HEK293T (cell line): ENCODE measurements at regions not wholly inside any gene's neighbourhood (a gene's known extent, or its start where the extent isn't known, plus 50 kb on each side); places are given as distances from the start of the nearest gene placed in this dataset.

ENCODE experiments used
- CTCF ChIA-PET: fragments of 350-600 bp; formaldehyde crosslinking; extraction: SDS; loops from one replicate; lab custom pipeline; 2021; ENCODE audit warnings: antibody characterized with exemption, inconsistent platforms; lab: Yijun Ruan, JAX
- POLR2A ChIA-PET: fragments of 350-600 bp; formaldehyde crosslinking; extraction: SDS; loops from one replicate; lab custom pipeline; 2020; ENCODE audit warnings: antibody characterized with exemption, inconsistent platforms; lab: Yijun Ruan, JAX
- DNase-seq: peaks from one replicate; pipeline ENCODE4 v3.0.0; 2012; ENCODE audit warnings: mixed read lengths; ENCODE audit errors: extremely low spot score
- ARNT ChIP-seq: fragments of 450-650 bp; IDR thresholded peaks from 2 replicates; pipeline ENCODE4 v1.6.1; 2017; ENCODE audit warnings: mild to moderate bottlenecking
- BHLHE40 ChIP-seq: fragments of 450-650 bp; IDR thresholded peaks from 2 replicates; pipeline ENCODE4 v1.6.1; 2016; ENCODE audit warnings: mild to moderate bottlenecking, moderate library complexity, borderline replicate concordance
- CTBP1 ChIP-seq: fragments of 450-650 bp; IDR thresholded peaks from 2 replicates; pipeline ENCODE4 v1.6.1; 2016; ENCODE audit warnings: borderline replicate concordance
- ELF4 ChIP-seq: fragments of 450-650 bp; IDR thresholded peaks from 2 replicates; pipeline ENCODE4 v1.6.1; 2017; ENCODE audit warnings: antibody characterized with exemption
- FOXA1 ChIP-seq: fragments of 450-650 bp; IDR thresholded peaks from 2 replicates; pipeline ENCODE4 v1.6.1; 2016; ENCODE audit warnings: mild to moderate bottlenecking
- FOXK2 ChIP-seq: fragments of 450-650 bp; IDR thresholded peaks from 2 replicates; pipeline ENCODE4 v1.6.1; 2016; ENCODE audit warnings: mild to moderate bottlenecking
- FOXM1 ChIP-seq: fragments of 450-650 bp; IDR thresholded peaks from 2 replicates; pipeline ENCODE4 v1.6.1; 2017; ENCODE audit warnings: mild to moderate bottlenecking, borderline replicate concordance
- HDGF ChIP-seq: fragments of 450-650 bp; IDR thresholded peaks from 2 replicates; pipeline ENCODE4 v1.6.1; 2017; ENCODE audit warnings: antibody characterized with exemption, borderline replicate concordance
- L3MBTL2 ChIP-seq: fragments of 450-650 bp; conservative IDR thresholded peaks from 2 replicates; pipeline ENCODE4 v1.6.1; 2016; ENCODE audit warnings: mild to moderate bottlenecking
- LEF1 ChIP-seq: fragments of 450-650 bp; IDR thresholded peaks from 2 replicates; pipeline ENCODE4 v1.6.1; 2017; ENCODE audit warnings: mild to moderate bottlenecking, borderline replicate concordance
- NFRKB ChIP-seq: fragments of 450-650 bp; IDR thresholded peaks from 2 replicates; pipeline ENCODE4 v1.6.1; 2016; ENCODE audit warnings: mild to moderate bottlenecking, moderate library complexity
- SP1 ChIP-seq: fragments of 450-650 bp; IDR thresholded peaks from 2 replicates; pipeline ENCODE4 v1.6.1; 2017
- SUZ12 ChIP-seq: fragments of 450-650 bp; IDR thresholded peaks from 2 replicates; pipeline ENCODE4 v1.6.1; 2016; ENCODE audit warnings: mild to moderate bottlenecking
- TARDBP ChIP-seq: fragments of 450-650 bp; IDR thresholded peaks from 2 replicates; pipeline ENCODE4 v1.6.1; 2016
- ZNF384 ChIP-seq: fragments of 450-650 bp; IDR thresholded peaks from 2 replicates; pipeline ENCODE4 v1.6.1; 2016
- TF ChIP-seq, protein P1 (sequence below): fragments of 450-650 bp; IDR thresholded peaks from 2 replicates; pipeline ENCODE4 v1.6.1; 2016

DNA sequence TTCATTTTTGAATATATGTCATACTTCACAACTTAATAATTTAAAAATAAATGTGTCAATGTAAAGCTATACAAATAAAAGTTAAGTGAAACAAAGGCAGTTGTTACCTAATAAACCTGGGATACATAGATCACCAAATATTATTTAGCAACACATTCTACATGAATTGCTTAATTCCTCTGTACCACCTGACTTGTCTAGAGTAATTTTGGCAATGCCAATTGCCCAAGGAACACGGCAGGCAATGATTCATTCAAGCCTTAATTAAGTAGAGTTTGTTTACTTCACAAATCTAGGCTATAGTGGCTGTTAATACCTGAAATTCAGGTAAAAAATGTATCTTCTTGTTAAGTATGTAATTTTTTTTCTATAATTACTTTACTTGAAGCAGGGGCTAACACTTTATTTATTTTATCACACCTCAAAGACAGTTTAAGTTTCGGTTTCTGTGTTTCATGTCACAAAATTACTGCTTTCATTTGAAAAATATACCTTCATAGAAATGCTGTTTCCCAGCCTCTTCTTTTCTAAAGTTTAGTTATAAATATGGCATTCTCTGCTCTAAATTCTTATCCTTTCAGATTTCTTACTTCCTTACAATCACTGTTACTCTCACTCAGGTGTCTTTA is 705.7 kb downstream of the SLITRK5 start:
- no peak for DNase-seq
- ChIA-PET CTCF (no interaction called here), POLR2A (no interaction called here)
- TF ChIP-seq FOXK2: no peak
- TF ChIP-seq ZNF384: no peak
- no peak for TF ChIP-seq SUZ12

DNA sequence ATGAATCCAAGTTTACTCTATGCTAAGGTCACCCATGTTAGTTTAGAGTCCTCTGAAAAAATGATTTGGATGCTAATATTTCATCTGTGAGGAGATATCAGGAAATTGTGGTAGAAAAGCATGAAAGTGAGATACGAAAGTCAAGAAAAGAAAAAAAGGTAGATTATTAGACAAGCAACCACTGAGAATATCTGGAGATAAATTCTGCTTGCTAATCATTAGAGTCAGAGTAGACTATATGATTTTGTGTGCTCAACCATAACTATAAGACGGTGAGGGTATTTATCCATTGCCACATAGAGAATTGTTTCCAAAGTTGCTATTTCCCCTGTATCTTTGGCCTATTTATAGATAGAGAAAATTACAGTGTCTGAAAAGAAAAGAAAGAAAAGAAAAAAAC is 706.7 kb downstream of the SLITRK5 start:
- no peak for DNase-seq
- TF ChIP-seq BHLHE40: no peak
- no peak for TF ChIP-seq FOXM1
- TF ChIP-seq ZNF384: no peak
- no peak for TF ChIP-seq LEF1
- TF ChIP-seq TARDBP: no peak
- TF ChIP-seq ARNT: no peak
- no peak for TF ChIP-seq FOXA1
- no peak for TF ChIP-seq CTBP1
- TF ChIP-seq HDGF: no peak
- no peak for TF ChIP-seq L3MBTL2
- no peak for TF ChIP-seq FOXK2
- CTCF ChIA-PET: no interaction called here
- POLR2A ChIA-PET: no interaction called here

DNA sequence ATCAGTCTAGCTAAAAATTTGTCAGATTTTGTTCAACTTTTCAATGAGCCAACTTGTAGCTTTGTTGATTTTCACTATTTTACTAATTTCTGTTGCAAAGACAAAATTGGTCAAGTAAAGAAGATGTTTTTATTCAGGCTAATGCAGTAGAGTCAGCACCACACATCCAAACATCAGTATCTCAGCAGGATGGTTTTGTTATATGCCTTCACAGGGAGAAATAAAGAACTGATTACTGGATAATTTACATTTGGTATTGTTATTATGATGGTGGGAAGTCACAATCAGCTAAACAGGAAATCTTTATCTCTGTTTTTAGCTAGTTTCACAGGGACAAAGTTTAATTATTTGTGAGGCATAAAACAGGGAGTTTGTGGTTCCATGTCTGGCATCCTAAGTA is 713.4 kb downstream of the SLITRK5 start:
- ChIA-PET POLR2A (no interaction called here), CTCF (no interaction called here)
- DNase-seq: no peak
- TF ChIP-seq BHLHE40: no peak
- TF ChIP-seq ELF4: no peak
- no peak for TF ChIP-seq TARDBP
- TF ChIP-seq FOXM1: no peak
- no peak for TF ChIP-seq LEF1
- no peak for TF ChIP-seq SUZ12
- no peak for TF ChIP-seq ARNT
- TF ChIP-seq CTBP1: no peak
- TF ChIP-seq, protein P1, sequence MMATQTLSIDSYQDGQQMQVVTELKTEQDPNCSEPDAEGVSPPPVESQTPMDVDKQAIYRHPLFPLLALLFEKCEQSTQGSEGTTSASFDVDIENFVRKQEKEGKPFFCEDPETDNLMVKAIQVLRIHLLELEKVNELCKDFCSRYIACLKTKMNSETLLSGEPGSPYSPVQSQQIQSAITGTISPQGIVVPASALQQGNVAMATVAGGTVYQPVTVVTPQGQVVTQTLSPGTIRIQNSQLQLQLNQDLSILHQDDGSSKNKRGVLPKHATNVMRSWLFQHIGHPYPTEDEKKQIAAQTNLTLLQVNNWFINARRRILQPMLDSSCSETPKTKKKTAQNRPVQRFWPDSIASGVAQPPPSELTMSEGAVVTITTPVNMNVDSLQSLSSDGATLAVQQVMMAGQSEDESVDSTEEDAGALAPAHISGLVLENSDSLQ: no peak
- no peak for TF ChIP-seq SP1

DNA sequence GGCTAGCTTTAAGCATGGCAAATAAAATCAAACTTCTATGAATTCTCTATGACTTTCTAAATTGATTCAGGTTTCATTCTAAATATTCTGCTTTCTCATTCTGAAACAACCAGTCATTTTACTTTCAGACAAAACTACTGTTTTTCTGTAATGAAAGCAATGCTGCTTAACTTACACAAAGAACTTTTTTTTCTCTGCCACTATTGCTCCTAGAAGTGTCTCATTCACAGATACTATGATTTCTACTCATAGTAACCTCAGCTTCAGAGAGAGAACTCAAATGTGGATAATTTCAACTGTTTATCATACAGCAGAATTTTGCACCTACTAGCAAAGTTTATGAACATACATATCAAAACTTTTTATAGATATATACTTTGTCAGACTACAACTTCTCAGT is 724.6 kb downstream of the SLITRK5 start:
- TF ChIP-seq SP1: no peak
- TF ChIP-seq L3MBTL2: no peak
- TF ChIP-seq FOXM1: no peak
- no peak for TF ChIP-seq FOXA1
- no peak for TF ChIP-seq ELF4
- no peak for TF ChIP-seq FOXK2
- TF ChIP-seq LEF1: no peak
- no peak for TF ChIP-seq BHLHE40
- TF ChIP-seq HDGF: no peak
- TF ChIP-seq, protein P1: no peak
- no peak for TF ChIP-seq ZNF384
- no peak for TF ChIP-seq CTBP1
- no peak for TF ChIP-seq ARNT
- no peak for TF ChIP-seq SUZ12
- TF ChIP-seq TARDBP: no peak
- no peak for TF ChIP-seq NFRKB
- ChIA-PET POLR2A (no interaction called here), CTCF (no interaction called here)
- DNase-seq: no peak

DNA sequence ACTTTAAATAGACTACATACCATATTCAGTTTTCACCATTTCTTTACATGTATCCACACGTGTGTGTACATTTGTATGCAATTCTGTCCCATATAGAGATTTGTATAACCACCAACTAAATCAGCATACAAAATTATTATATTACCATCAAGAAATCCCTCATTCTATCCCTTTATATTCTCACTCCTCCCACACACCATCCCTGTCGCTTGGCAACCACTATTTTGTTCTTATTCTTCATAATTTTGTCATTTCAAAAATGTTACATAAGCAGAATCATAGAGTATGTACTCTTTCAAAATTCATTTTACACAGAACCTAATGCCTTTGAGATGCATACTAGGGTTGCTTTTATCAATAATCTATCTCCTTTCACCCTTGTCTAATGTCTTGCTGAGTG is 740.5 kb downstream of the SLITRK5 start:
- CTCF ChIA-PET: no interaction called here
- POLR2A ChIA-PET: no interaction called here
- TF ChIP-seq ZNF384 (no peak), L3MBTL2 (no peak), ELF4 (no peak), LEF1 (no peak), TARDBP (no peak), SUZ12 (no peak), SP1 (no peak), FOXA1 (no peak), BHLHE40 (no peak), FOXM1 (no peak), NFRKB (no peak)
- TF ChIP-seq, protein P1: no peak
- no peak for DNase-seq

DNA sequence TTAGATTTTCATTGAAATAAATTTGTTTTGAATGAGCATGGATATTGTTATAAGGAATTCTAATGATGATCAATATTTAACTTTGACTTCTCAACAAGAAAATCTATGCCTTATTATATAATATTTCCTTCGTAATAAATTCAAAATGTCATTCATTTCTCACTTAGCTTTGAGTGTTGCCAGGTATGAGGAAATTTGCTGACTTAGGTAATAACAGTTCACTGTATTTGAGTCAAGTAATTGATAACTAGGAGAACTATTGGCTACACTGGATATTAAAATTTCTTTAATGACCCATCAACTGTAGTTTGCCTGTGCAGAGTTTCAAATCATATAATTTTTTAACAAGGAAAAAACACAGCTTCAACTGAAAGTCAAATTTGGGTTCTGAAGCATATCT is 746.6 kb downstream of the SLITRK5 start:
- CTCF ChIA-PET: no interaction called here
- POLR2A ChIA-PET: no interaction called here
- TF ChIP-seq CTBP1: no peak
- no peak for TF ChIP-seq FOXA1
- no peak for TF ChIP-seq ELF4
- no peak for TF ChIP-seq BHLHE40
- TF ChIP-seq, protein P1: no peak
- DNase-seq: no peak
